GM12865 (cell line): ENCODE measurements at regions not wholly inside any gene's neighbourhood (a gene's known extent, or its start where the extent isn't known, plus 50 kb on each side); places are given as distances from the start of the nearest gene placed in this dataset.

Experiments
- DNase-seq: peaks from one replicate; pipeline ENCODE4 v3.0.0; 2010; ENCODE audit warnings: low read depth
- H3K4me3 ChIP-seq: 2 replicates; pipeline ENCODE4 v1.5.1; 2011; ENCODE audit warnings: mild to moderate bottlenecking, low read depth, low read length, control low read depth
- TF ChIP-seq, protein P1 (sequence below): IDR thresholded peaks from 2 replicates; pipeline ENCODE4 v1.5.1; 2011; ENCODE audit warnings: low read length, control low read depth, low read depth, inconsistent platforms; ENCODE audit not compliant: insufficient read depth; ENCODE audit errors: missing control alignments

DNA sequence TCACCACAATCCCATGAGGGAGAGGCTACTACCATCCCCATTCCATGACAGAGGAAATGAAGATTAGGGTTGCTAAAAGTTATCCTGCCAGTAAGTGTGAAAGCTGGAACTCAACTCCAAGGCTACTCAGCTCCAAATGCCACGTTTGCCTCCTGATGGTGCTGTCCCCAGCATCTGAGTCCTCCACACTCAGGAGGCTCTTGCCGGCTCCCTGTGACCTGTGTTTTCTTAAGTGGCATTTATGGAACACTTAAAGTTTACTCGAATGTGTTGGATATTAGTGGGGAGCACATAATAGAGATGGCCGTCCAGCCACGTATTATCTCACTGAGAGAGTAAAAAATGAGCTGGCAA is 267.9 kb downstream of the CBLN1 start:
- TF ChIP-seq, protein P1, sequence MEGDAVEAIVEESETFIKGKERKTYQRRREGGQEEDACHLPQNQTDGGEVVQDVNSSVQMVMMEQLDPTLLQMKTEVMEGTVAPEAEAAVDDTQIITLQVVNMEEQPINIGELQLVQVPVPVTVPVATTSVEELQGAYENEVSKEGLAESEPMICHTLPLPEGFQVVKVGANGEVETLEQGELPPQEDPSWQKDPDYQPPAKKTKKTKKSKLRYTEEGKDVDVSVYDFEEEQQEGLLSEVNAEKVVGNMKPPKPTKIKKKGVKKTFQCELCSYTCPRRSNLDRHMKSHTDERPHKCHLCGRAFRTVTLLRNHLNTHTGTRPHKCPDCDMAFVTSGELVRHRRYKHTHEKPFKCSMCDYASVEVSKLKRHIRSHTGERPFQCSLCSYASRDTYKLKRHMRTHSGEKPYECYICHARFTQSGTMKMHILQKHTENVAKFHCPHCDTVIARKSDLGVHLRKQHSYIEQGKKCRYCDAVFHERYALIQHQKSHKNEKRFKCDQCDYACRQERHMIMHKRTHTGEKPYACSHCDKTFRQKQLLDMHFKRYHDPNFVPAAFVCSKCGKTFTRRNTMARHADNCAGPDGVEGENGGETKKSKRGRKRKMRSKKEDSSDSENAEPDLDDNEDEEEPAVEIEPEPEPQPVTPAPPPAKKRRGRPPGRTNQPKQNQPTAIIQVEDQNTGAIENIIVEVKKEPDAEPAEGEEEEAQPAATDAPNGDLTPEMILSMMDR: no peak
- no peak overlapping the region for H3K4me3 ChIP-seq
- DNase-seq: no peak

DNA sequence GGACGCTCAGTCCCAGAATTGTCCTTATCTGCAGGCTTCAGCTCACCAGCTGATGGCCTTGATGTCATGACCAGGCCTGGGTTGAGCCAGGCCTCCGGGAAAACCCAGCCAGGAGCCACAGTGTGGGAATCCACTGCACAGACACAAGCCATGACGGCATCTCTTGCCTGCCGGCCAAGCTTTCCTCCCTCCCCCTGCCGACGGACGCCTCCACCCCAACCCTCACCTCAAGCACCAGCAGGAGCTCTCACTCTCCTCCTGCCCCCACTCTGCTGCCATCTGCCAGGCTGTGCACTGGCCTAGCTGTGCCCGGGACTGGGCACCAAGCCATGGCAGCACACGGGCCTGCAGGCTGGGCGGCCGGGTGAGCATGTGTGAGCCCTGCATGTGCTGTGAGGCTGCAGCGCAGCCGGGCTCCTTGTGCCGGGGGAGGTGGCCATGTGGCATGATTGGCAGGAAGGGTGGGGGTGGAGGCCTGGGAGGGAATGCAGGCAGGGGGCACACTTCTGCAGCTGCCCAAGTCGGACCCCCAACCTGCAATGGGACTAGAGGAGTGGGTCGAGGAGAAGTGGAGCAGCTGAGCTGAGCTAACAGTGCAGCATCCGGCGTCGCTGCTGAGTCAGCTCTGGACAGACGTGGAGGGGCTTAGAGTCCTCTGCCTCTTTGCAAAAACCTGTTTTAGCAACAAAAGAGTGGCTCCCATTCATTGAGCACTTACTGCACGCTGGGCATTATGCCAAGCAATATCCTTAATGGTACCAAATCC is 268.5 kb downstream of the CBLN1 start:
- TF ChIP-seq, protein P1: no peak
- no peak for DNase-seq
- no peak overlapping the region for H3K4me3 ChIP-seq

DNA sequence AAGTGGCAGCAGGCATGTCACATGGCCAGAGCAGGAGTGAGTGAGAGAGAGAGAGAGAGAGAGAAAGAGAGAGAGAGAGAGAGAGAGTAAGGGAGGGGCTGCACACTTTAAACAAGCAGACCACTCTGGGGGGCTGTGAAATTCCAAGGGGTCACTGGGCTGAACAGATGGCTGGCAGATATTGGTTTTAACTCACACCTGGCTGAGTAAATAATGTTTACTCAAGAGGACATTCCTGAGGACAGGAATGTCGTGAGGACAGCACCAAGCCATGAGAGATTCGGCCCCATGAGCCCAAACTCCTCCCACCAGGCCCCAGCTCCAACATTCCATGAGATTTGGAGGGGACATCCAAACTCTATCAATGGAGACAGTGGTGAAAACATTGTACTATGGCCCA is 269.7 kb downstream of the CBLN1 start:
- TF ChIP-seq, protein P1: no peak
- H3K4me3 ChIP-seq: no peak overlapping the region

DNA sequence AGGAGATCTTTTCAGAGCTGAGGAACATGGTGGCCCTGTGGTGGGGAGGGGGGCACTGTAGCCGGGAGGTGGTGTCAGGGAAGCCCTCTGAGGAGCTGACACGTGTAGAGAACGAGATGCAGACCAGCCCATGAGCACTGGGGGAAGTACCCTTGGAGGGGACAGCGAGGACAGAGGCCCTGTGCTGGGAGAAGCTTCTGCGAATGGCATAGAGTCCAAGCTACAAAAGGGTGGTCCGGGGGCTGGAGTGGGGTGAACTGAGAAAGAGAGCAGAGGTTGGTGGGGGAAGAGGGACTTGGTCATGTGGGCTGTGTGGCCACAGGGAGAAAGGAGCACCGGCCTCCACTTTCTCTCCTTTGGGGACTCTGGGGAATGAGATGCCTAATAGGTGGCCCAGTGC is 270.8 kb downstream of the CBLN1 start:
- DNase-seq: no peak
- TF ChIP-seq, protein P1: no peak
- no peak overlapping the region for H3K4me3 ChIP-seq

More for the DNA sequence above, 269.7 kb downstream of the CBLN1 start:
- DNase-seq: no peak

DNA sequence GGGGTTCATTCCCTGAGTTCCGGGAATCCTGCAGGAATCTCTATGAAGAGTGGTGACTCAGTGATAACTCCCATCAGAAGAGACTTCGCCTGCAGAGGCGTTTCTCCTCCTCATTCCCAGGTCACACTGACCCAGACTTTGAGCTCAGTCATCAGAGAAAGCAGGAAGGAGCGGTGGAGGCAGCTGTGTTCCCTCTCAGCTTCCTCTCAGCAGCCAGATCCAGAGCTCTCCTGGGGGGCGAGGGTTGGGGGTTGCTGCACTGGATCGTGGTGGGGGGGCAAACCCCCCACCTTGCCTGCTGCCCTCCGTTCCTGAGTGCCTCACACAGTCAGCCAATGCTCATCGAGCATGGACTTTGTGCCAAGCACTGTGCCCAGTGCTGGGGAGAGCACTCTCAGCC is 271.2 kb downstream of the CBLN1 start:
- no peak overlapping the region for H3K4me3 ChIP-seq
- TF ChIP-seq, protein P1: no peak
- DNase-seq: no peak

DNA sequence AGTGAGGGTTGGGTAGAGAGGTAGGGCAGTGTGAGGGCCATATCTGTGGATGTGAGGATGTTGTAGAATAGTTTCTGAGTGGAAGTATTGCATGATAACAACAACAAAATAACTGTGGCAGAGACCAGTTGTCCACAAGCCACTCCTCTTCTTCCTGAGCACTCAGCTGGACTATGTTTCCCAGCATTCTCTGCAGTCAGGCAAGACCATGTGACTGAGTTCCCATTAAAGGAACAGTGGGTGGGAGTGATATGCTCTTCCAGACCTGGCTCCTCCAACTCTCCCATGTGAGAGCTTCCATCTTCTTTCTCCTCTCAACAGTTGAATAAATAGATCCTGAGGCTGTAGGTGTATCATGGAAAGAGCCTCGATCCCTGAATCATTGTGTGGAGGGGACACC is 272.4 kb downstream of the CBLN1 start:
- DNase-seq: no peak
- TF ChIP-seq, protein P1: no peak
- no peak overlapping the region for H3K4me3 ChIP-seq

DNA sequence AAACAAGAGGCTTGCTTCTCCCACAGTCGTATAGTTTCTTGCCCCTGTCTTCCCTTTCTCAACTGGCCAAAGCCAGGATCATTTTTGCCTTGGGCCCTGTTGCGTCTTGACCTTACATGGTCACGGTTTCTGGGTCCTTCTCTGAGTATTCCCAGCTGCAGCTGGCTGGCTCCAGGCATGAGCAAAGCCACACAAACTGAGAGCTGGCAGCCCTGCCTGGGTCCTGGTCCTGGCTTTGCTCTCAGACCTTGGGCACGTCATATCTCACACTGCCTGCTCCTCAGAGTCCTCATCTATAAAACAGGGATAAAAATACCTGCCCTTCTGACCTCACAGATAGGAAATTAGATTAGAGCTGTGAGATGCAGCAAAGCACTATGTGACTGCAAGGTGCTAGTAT is 277.6 kb downstream of the CBLN1 start:
- H3K4me3 ChIP-seq: no peak overlapping the region
- TF ChIP-seq, protein P1: no peak
- no peak for DNase-seq
